Testis (tissue), 2 donors: ENCODE measurements at regions not wholly inside any gene's neighbourhood (a gene's known extent, or its start where the extent isn't known, plus 50 kb on each side); places are given as distances from the start of the nearest gene placed in this dataset.

ENCODE experiments used
- DNase-seq: peaks from one replicate; pipeline ENCODE4 v3.0.0-alpha.2; 2019
- H3K27ac ChIP-seq, 2 donors: fragments of 200-600 bp; sonication (generic); one replicate each; pipeline ENCODE4 v1.5.1; 2019
- H3K27me3 ChIP-seq: fragments of 200-600 bp; sonication (generic); one replicate; pipeline ENCODE4 v1.5.1; 2019
- H3K36me3 ChIP-seq: fragments of 200-600 bp; sonication (generic); one replicate; pipeline ENCODE4 v1.5.1; 2017; ENCODE audit warnings: low read depth; ENCODE audit errors: missing control alignments
- H3K4me1 ChIP-seq: fragments of 200-600 bp; sonication (generic); one replicate; pipeline ENCODE4 v1.5.1; 2019
- H3K4me3 ChIP-seq, 2 donors: fragments of 200-600 bp; sonication (generic); one replicate each; pipeline ENCODE4 v1.5.1; 2017 to 2019
- H3K9me3 ChIP-seq: fragments of 200-600 bp; sonication (generic); one replicate; pipeline ENCODE4 v1.5.1; 2017
- POLR2A ChIP-seq: fragments of 450-650 bp; IDR thresholded peaks from one replicate; pipeline ENCODE4 v1.6.1; 2017; ENCODE audit warnings: antibody characterized with exemption, mild to moderate bottlenecking, moderate library complexity
- WGBS, 2 donors: methylation state at CpG; one replicate each; pipeline ENCODE4 v1.1.5; 2018; 5-methylcytosine and 5-hydroxymethylcytosine counted together
- intact Hi-C: fragments of 100-400 bp; cut with DNase I; formaldehyde crosslinking; loops from one replicate; pipeline ENCODE4 v1.15.1; 2023; ENCODE audit warnings: low total_unique reads
- TF ChIP-seq, protein P1 (sequence below), 3 experiments: fragments of 450-650 bp in 2 of 3; fragments of 200-600 bp in 1 of 3; sonication (generic) in 1 of 3; IDR thresholded peaks; one replicate each; pipeline ENCODE4 v1.5.1; 2016 to 2019; ENCODE audit warnings: antibody characterized with exemption in 3 of 3, mild to moderate bottlenecking in 2 of 3, moderate library complexity in 1 of 3

DNA sequence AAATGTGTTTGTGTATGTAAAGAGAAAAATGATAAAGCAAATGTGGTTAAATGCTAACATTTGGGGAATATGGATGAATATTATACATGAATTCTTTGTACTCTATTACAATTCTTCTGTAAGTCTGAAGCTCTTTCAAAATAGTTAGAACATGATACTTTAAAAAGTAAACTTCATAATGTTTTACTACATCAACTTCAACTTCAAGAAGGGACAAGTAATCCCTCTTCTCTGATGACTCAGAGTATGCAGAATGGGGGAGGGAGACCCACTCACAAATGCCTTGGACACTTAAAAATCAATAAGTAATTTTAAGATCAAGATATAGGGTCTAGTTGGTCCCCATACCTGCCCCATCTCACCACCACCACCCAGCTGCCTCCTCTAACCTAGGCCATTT lies 162.4 kb downstream of the ESM1 start:
- no peaks in the 10 kb centered on the region for H3K36me3 ChIP-seq
- H3K9me3 ChIP-seq: no peaks in the 10 kb centered on the region
- intact Hi-C loops: no loop called here
- no peak overlapping the region for H3K4me3 ChIP-seq
- TF ChIP-seq POLR2A: no peak
- TF ChIP-seq, protein P1, sequence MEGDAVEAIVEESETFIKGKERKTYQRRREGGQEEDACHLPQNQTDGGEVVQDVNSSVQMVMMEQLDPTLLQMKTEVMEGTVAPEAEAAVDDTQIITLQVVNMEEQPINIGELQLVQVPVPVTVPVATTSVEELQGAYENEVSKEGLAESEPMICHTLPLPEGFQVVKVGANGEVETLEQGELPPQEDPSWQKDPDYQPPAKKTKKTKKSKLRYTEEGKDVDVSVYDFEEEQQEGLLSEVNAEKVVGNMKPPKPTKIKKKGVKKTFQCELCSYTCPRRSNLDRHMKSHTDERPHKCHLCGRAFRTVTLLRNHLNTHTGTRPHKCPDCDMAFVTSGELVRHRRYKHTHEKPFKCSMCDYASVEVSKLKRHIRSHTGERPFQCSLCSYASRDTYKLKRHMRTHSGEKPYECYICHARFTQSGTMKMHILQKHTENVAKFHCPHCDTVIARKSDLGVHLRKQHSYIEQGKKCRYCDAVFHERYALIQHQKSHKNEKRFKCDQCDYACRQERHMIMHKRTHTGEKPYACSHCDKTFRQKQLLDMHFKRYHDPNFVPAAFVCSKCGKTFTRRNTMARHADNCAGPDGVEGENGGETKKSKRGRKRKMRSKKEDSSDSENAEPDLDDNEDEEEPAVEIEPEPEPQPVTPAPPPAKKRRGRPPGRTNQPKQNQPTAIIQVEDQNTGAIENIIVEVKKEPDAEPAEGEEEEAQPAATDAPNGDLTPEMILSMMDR (IDR thresholded peaks at IDR 0.05): no peak
- no peaks in the 10 kb centered on the region for H3K27me3 ChIP-seq
- no peak for DNase-seq
- H3K4me1 ChIP-seq: no peaks in the 10 kb centered on the region
- no peak overlapping the region for H3K27ac ChIP-seq

GRCh38 chr5:54822324-54822687 lies 163.1 kb downstream of the ESM1 start:
- no peak overlapping the region for H3K4me3 ChIP-seq
- H3K36me3 ChIP-seq: no peaks in the 10 kb centered on the region
- H3K9me3 ChIP-seq: no peaks in the 10 kb centered on the region
- H3K27me3 ChIP-seq: no peaks in the 10 kb centered on the region
- H3K27ac ChIP-seq: no peak overlapping the region
- no peak for DNase-seq
- no peaks in the 10 kb centered on the region for H3K4me1 ChIP-seq
- intact Hi-C loops: no loop called here
- 91 to 92% methylated on average over 2 of the region's 2 CpGs for WGBS, 2 donors
- no peak for TF ChIP-seq POLR2A
- TF ChIP-seq, protein P1 (IDR thresholded peaks at IDR 0.05): no peak

DNA sequence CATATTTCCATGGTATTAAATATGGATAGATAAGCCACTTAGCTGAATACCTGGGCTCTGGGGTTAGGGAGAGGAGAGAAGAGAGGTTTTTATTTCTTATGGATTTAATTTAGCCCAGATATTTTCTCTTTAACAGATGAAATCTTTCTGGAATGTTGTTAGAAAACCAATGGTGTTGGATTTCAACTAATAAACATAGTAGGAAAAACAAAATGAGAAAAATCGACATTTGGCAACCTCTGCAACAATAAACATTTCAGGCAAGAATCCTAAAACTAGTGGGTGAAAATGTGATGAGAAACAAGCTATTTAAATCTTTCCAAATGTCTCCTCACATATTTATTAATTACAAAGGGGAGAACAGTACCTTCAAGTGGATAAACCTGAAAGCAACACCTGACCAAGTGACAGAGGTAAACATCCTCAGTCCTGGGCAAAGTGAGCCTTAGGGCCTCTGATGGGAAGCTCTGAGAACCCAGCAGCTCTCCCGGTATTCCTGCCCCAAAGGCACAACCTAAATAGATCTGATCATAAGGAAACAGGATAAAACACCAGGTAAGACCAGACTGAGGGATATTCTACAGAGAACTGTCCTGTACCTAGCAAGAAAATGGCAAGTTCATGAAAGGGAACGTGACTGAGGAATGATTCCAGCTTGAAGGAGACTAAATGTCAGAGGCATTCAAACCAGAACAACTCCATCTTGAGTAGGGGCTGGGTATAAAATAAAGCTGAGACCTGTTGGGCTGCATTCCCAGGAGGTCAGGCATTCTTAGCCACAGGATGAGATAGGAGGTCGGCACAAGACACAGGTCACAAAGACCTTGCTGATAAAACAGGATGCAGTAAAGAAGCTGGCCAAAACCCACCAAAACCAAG lies 163.7 kb downstream of the ESM1 start:
- no peaks in the 10 kb centered on the region for H3K4me1 ChIP-seq
- DNase-seq: no peak
- H3K27ac ChIP-seq: no peak overlapping the region
- no peaks in the 10 kb centered on the region for H3K9me3 ChIP-seq
- no peaks in the 10 kb centered on the region for H3K36me3 ChIP-seq
- TF ChIP-seq, protein P1 (IDR thresholded peaks at IDR 0.05): no peak
- TF ChIP-seq POLR2A: no peak
- no peaks in the 10 kb centered on the region for H3K27me3 ChIP-seq
- intact Hi-C loops: no loop called here
- 80 to 81% methylated on average over 3 to 4 of the region's 4 CpGs for WGBS, 2 donors
- no peak overlapping the region for H3K4me3 ChIP-seq

GRCh38 chr5:54820346-54821134 lies 164.9 kb downstream of the ESM1 start:
- intact Hi-C loops: no loop called here
- 66 to 75% methylated on average over 3 of the region's 3 CpGs for WGBS, 2 donors
- no peaks in the 10 kb centered on the region for H3K36me3 ChIP-seq
- H3K4me3 ChIP-seq: no peak overlapping the region
- DNase-seq: no peak
- H3K27ac ChIP-seq: no peak overlapping the region
- no peaks in the 10 kb centered on the region for H3K4me1 ChIP-seq
- H3K9me3 ChIP-seq: no peaks in the 10 kb centered on the region
- TF ChIP-seq POLR2A: no peak
- TF ChIP-seq, protein P1 (IDR thresholded peaks at IDR 0.05): no peak
- no peaks in the 10 kb centered on the region for H3K27me3 ChIP-seq
